HCT116 (cell line): ENCODE measurements at regions not wholly inside any gene's neighbourhood (a gene's known extent, or its start where the extent isn't known, plus 50 kb on each side); places are given as distances from the start of the nearest gene placed in this dataset.

Experiments used
- ATAC-seq: fragments of 200-7000 bp; cut with Tn5 transposase; 2 replicates; pipeline ENCODE4 v1.9.1; 2020; ENCODE audit warnings: mild to moderate bottlenecking, moderate library complexity
- BruUV-seq: library from RNA; stranded (reverse); fragments of 400-500 nt; replicated peaks from 2 replicates; lab custom pipeline; 2021; lab: Mats Ljungman, UMichigan
- CTCF ChIA-PET: fragments of 300-600 bp; sonication (Branson Sonifier 250); formaldehyde crosslinking; loops from one replicate; lab custom pipeline; 2021; ENCODE audit warnings: antibody characterized with exemption; lab: Charles Lee
- POLR2A ChIA-PET: fragments of 300-600, 350-600 bp; sonication (Branson Sonifier 250); formaldehyde crosslinking; loops from one replicate; lab custom pipeline; 2021; ENCODE audit warnings: antibody characterized with exemption; lab: Charles Lee
- RAD21 ChIA-PET, 2 experiments: fragments of 300-600 bp; sonication (Branson Sonifier 250); formaldehyde crosslinking; loops; one replicate each; lab custom pipeline; 2023; ENCODE audit warnings: low total read pairs in 2 of 2; ENCODE audit not compliant: uncharacterized antibody in 2 of 2, unreplicated experiment in 2 of 2, low non-redundant PET in 1 of 2; lab: Charles Lee
- DNase-seq: peaks from one replicate; pipeline ENCODE4 v3.0.0-alpha.2; 2010; ENCODE audit warnings: low read depth, low spot score
- H2AFZ ChIP-seq: fragments of 200-600 bp; shearing (Covaris generic), sonication (generic); 2 replicates; pipeline ENCODE4 v1.6.1; 2017; ENCODE audit warnings: low read depth, mixed run types, mixed read lengths, antibody characterized with exemption, low read length; ENCODE audit not compliant: poor library complexity, severe bottlenecking
- H3K27ac ChIP-seq: 2 replicates; pipeline ENCODE4 v1.5.1; 2012; ENCODE audit warnings: low read depth, low read length
- H3K27me3 ChIP-seq: fragments of 200-600 bp; sonication (generic); 2 replicates; pipeline ENCODE4 v1.6.1; 2016; ENCODE audit warnings: mixed run types, low read length, mixed read lengths; ENCODE audit not compliant: insufficient read depth
- H3K36me3 ChIP-seq, 2 experiments: fragments of 200-500 bp in 1 of 2; fragments of 200-600 bp in 1 of 2; sonication (Bioruptor generic) in 1 of 2; sonication (generic) in 1 of 2; 2 replicates each; pipeline versions ENCODE4 v1.5.1 to v1.6.1; 2014 to 2016; ENCODE audit warnings: low read length in 2 of 2, inconsistent platforms in 1 of 2, mixed read lengths in 1 of 2, mixed run types in 1 of 2; ENCODE audit not compliant: insufficient read depth in 2 of 2, control insufficient read depth in 1 of 2
- H3K4me1 ChIP-seq, 2 experiments: fragments of 200-600 bp in 1 of 2; sonication (generic) in 1 of 2; 2 replicates each; pipeline versions ENCODE4 v1.5.1 to v1.6.1; 2012 to 2017; ENCODE audit warnings: low read length in 2 of 2, inconsistent platforms in 1 of 2, mild to moderate bottlenecking in 1 of 2, mixed read lengths in 1 of 2, mixed run types in 1 of 2, moderate library complexity in 1 of 2; ENCODE audit not compliant: insufficient read depth in 2 of 2, control insufficient read depth in 1 of 2
- H3K4me2 ChIP-seq: fragments of 200-600 bp; sonication (generic); 2 replicates; pipeline ENCODE4 v1.6.1; 2017; ENCODE audit warnings: mixed run types, low read length, mixed read lengths
- H3K4me3 ChIP-seq, 2 experiments: fragments of 200-600 bp in 1 of 2; sonication (generic) in 1 of 2; replicated peaks in 1 of 2; 2 replicates each; pipeline ENCODE4 v1.5.1; 2011 to 2016; ENCODE audit warnings: low read length in 2 of 2, control low read depth in 1 of 2, low read depth in 1 of 2, mild to moderate bottlenecking in 1 of 2, mixed read lengths in 1 of 2, mixed run types in 1 of 2
- H3K79me2 ChIP-seq: fragments of 200-600 bp; sonication (generic); 2 replicates; pipeline ENCODE4 v1.6.1; 2017; ENCODE audit warnings: mild to moderate bottlenecking, mixed run types, low read length, moderate library complexity, mixed read lengths; ENCODE audit not compliant: insufficient read depth
- H3K9ac ChIP-seq: fragments of 200-600 bp; sonication (generic); 2 replicates; pipeline ENCODE4 v1.6.1; 2016; ENCODE audit warnings: low read length, mixed read lengths
- H3K9me2 ChIP-seq: fragments of 200-600 bp; sonication (generic), shearing (Covaris generic); 2 replicates; pipeline ENCODE4 v1.6.1; 2017; ENCODE audit warnings: mixed run types, mild to moderate bottlenecking, moderate library complexity; ENCODE audit not compliant: insufficient read depth
- H3K9me3 ChIP-seq, 2 experiments: fragments of 200-500 bp in 1 of 2; fragments of 200-600 bp in 1 of 2; sonication (Bioruptor generic) in 1 of 2; sonication (generic) in 1 of 2; 2 replicates each; pipeline ENCODE4 v1.6.1; 2014 to 2017; ENCODE audit warnings: low read length in 2 of 2, mixed read lengths in 2 of 2, inconsistent platforms in 1 of 2, low read depth in 1 of 2, mild to moderate bottlenecking in 1 of 2, mixed run types in 1 of 2, moderate library complexity in 1 of 2; ENCODE audit not compliant: control insufficient read depth in 1 of 2, insufficient read depth in 1 of 2
- H4K20me1 ChIP-seq: fragments of 200-600 bp; sonication (generic), shearing (Covaris generic); 2 replicates; pipeline ENCODE4 v1.6.1; 2017; ENCODE audit warnings: mixed run types, mild to moderate bottlenecking, moderate library complexity; ENCODE audit not compliant: insufficient read depth
- ATF3 ChIP-seq: IDR thresholded peaks from 2 replicates; pipeline ENCODE4 v1.6.1; 2012
- CBX3 ChIP-seq: IDR thresholded peaks from 2 replicates; pipeline ENCODE4 v1.6.1; 2012; ENCODE audit warnings: low read depth
- CEBPB ChIP-seq: IDR thresholded peaks from 2 replicates; pipeline ENCODE4 v1.6.1; 2012; ENCODE audit warnings: low read depth
- CTCF ChIP-seq, 3 experiments: fragments of 200-600 bp in 1 of 3; sonication (generic) in 1 of 3; IDR thresholded peaks in 2 of 3; conservative IDR thresholded peaks in 1 of 3; 2 replicates each; pipeline ENCODE4 v1.5.1; 2012 to 2017; ENCODE audit warnings: low read depth in 2 of 3, low read length in 2 of 3, antibody characterized with exemption in 1 of 3, borderline replicate concordance in 1 of 3, control low read depth in 1 of 3, mild to moderate bottlenecking in 1 of 3, mixed read lengths in 1 of 3, mixed run types in 1 of 3, moderate library complexity in 1 of 3; ENCODE audit not compliant: insufficient read depth in 1 of 3
- EGR1 ChIP-seq: IDR thresholded peaks from 2 replicates; pipeline ENCODE4 v1.6.1; 2012; ENCODE audit warnings: low read depth
- ELF1 ChIP-seq: IDR thresholded peaks from 2 replicates; pipeline ENCODE4 v1.6.1; 2012; ENCODE audit warnings: low read depth, borderline replicate concordance
- EZH2 ChIP-seq: fragments of 200-600 bp; sonication (generic); IDR thresholded peaks from 2 replicates; pipeline ENCODE4 v1.6.1; 2017; ENCODE audit warnings: antibody characterized with exemption, mixed run types
- FOSL1 ChIP-seq: IDR thresholded peaks from 2 replicates; pipeline ENCODE4 v1.6.1; 2012; ENCODE audit warnings: low read depth
- POLR2A ChIP-seq: IDR thresholded peaks from 2 replicates; pipeline ENCODE4 v1.7.0; 2011; ENCODE audit warnings: borderline replicate concordance; ENCODE audit not compliant: insufficient read depth, insufficient read length; ENCODE audit errors: extremely low read depth
- POLR2AphosphoS5 ChIP-seq: IDR thresholded peaks from 2 replicates; pipeline ENCODE4 v1.6.1; 2011; ENCODE audit warnings: mild to moderate bottlenecking, low read depth, low read length, moderate library complexity
- SIN3A ChIP-seq: IDR thresholded peaks from 2 replicates; pipeline ENCODE4 v1.6.1; 2012; ENCODE audit warnings: low read depth
- SP1 ChIP-seq: IDR thresholded peaks from 2 replicates; pipeline ENCODE4 v1.6.1; 2012; ENCODE audit warnings: low read depth
- SRF ChIP-seq: IDR thresholded peaks from 2 replicates; pipeline ENCODE4 v1.6.1; 2012; ENCODE audit warnings: low read depth
- TCF7L2 ChIP-seq: IDR thresholded peaks from 2 replicates; pipeline ENCODE4 v1.7.0; 2011; ENCODE audit warnings: borderline replicate concordance, inconsistent platforms; ENCODE audit not compliant: insufficient read depth, insufficient read length; ENCODE audit errors: extremely low read depth
- ZFX ChIP-seq: fragments of 450-650 bp; IDR thresholded peaks from 2 replicates; pipeline ENCODE4 v1.6.1; 2017
- ZNF274 ChIP-seq: fragments of 200-500 bp; sonication (Bioruptor generic); IDR thresholded peaks from 2 replicates; pipeline ENCODE4 v1.6.1; 2014; ENCODE audit warnings: mild to moderate bottlenecking, low read depth, low read length, inconsistent platforms
- intact Hi-C: fragments of 100-400 bp; cut with micrococcal nuclease; formaldehyde crosslinking; loops from 2 replicates; pipeline ENCODE4 v1.10.0; 2022
- TF ChIP-seq, protein P1 (sequence below): IDR thresholded peaks from 2 replicates; pipeline ENCODE4 v1.6.1; 2012
- TF ChIP-seq, protein P2 (sequence below): IDR thresholded peaks from 2 replicates; pipeline ENCODE4 v1.6.1; 2011; ENCODE audit warnings: mild to moderate bottlenecking, low read length, moderate library complexity; ENCODE audit not compliant: insufficient replicate concordance; ENCODE audit errors: extremely low read depth

- Histone ChIP-seq H3K9ac (no peak overlapping the region), H3K4me2 (no peak overlapping the region), H3K4me3 (no peak overlapping the region), H3K79me2 (no peaks in the 10 kb centered on the region), H4K20me1 (no peaks in the 10 kb centered on the region), H3K9me2 (no peaks in the 10 kb centered on the region), H3K4me1 (no peaks in the 10 kb centered on the region), H2AFZ (no peak overlapping the region), H3K36me3 (no peaks in the 10 kb centered on the region), H3K27ac (no peak overlapping the region), H3K27me3 (peaks cover 57% of the 10 kb centered on the region), H3K9me3 (no peaks in the 10 kb centered on the region)
- no peak for ATAC-seq
- CTCF ChIA-PET: no interaction called here
- no peak for DNase-seq
- no TSS peak for BruUV-seq
- POLR2A ChIA-PET: no interaction called here
- intact Hi-C loops: no loop called here
- RAD21 ChIA-PET: no interaction called here
- TF ChIP-seq SP1 (no peak), ELF1 (no peak), SIN3A (no peak), ZFX (no peak), EGR1 (no peak), CTCF (IDR thresholded peaks at IDR 0.05 in 2 of 3, conservative IDR thresholded peaks at IDR 0.05 in 1 of 3; ENCODE audit: borderline replicate concordance in 1 of 3, insufficient read depth in 1 of 3, low read depth in 2 of 3, low read length in 2 of 3) (no peak), POLR2AphosphoS5 (no peak), SRF (no peak), TCF7L2 (no peak)
These were observed 85.5 kb upstream of the TMEM132E start for GRCh38 chr17:34493917-34494316.

DNA sequence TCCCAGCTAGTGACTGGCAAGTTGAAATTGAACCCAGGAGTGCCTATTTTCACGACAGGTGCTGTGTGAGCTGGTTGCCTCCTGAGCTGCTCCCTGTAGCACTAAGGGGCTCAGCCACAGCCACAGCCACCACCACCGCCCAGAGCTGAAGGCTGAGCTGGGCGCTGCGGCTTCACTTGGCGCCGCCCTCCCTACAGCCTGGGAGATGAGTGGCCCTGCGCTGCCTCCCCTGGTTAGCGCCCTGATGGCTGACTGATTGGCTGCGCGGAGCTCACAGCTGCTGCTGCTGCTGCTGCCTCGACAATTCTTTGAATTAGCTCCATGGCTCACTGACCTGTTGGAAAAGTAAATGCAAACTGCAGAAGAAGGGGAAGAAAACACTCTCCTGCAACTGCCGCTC lies 91.8 kb upstream of the TMEM132E start:
- no peaks in the 10 kb centered on the region for H3K36me3 ChIP-seq
- POLR2A ChIA-PET: no interaction called here
- H3K9me3 ChIP-seq: no peaks in the 10 kb centered on the region
- H3K9me2 ChIP-seq: no peaks in the 10 kb centered on the region
- H3K4me1 ChIP-seq: no peaks in the 10 kb centered on the region
- H2AFZ ChIP-seq: no peak overlapping the region
- RAD21 ChIA-PET: no interaction called here
- H3K4me2 ChIP-seq: no peak overlapping the region
- H4K20me1 ChIP-seq: no peaks in the 10 kb centered on the region
- peaks cover 33% of the 10 kb centered on the region for H3K27me3 ChIP-seq
- no peak for ATAC-seq
- H3K9ac ChIP-seq: no peak overlapping the region
- intact Hi-C loops: no loop called here
- no peak overlapping the region for H3K27ac ChIP-seq
- BruUV-seq: no TSS peak
- no peak for DNase-seq
- no peaks in the 10 kb centered on the region for H3K79me2 ChIP-seq
- CTCF ChIA-PET: no interaction called here
- H3K4me3 ChIP-seq: no peak overlapping the region
- TF ChIP-seq, protein P1, sequence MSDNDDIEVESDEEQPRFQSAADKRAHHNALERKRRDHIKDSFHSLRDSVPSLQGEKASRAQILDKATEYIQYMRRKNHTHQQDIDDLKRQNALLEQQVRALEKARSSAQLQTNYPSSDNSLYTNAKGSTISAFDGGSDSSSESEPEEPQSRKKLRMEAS: no peak
- TF ChIP-seq TCF7L2 (no peak), SRF (no peak), CBX3 (no peak), SP1 (no peak), EGR1 (no peak), POLR2A (no peak), POLR2AphosphoS5 (no peak), FOSL1 (no peak), ATF3 (no peak), CEBPB (no peak), EZH2 (no peak), ZNF274 (no peak)
- TF ChIP-seq, protein P2, sequence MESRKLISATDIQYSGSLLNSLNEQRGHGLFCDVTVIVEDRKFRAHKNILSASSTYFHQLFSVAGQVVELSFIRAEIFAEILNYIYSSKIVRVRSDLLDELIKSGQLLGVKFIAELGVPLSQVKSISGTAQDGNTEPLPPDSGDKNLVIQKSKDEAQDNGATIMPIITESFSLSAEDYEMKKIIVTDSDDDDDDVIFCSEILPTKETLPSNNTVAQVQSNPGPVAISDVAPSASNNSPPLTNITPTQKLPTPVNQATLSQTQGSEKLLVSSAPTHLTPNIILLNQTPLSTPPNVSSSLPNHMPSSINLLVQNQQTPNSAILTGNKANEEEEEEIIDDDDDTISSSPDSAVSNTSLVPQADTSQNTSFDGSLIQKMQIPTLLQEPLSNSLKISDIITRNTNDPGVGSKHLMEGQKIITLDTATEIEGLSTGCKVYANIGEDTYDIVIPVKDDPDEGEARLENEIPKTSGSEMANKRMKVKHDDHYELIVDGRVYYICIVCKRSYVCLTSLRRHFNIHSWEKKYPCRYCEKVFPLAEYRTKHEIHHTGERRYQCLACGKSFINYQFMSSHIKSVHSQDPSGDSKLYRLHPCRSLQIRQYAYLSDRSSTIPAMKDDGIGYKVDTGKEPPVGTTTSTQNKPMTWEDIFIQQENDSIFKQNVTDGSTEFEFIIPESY: no peak
